ENCODE measurements at regions not wholly inside any gene's neighbourhood (a gene's known extent, or its start where the extent isn't known, plus 50 kb on each side); places are given as distances from the start of the nearest gene placed in this dataset.

GRCh38 chr10:106175760-106176377 lies 988.6 kb downstream of the SORCS1 start:
- peak in 1 of 2 experiments; percentile 28 for DNase-seq

GRCh38 chr10:106173838-106174237 lies 990.7 kb downstream of the SORCS1 start:
- DNase-seq = no peak

DNA sequence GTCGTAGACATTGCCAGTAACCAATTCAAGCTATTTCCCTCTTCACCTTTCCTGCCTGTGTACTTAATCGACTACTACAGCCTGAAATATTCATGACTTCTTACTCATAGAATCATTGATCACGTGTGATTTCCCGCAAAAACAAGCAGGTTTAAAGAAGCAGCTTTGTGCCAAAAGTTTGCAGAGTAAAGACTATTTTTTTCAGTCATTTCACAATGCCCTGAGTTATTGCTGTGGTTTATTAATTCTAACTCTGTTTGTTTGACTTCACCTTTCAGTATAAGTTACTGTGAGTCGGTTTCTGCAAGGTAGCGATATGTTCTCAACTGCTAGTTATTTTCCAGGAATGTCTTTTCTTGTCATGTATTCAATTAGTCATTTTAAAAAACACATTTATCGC lies 995.3 kb downstream of the SORCS1 start:
- DNase-seq = no peak

- no peak for DNase-seq
Measured at GRCh38 chr10:106167946-106168345, 996.6 kb downstream of the SORCS1 start.

GRCh38 chr10:106158241-106158640 lies 1006.3 kb downstream of the SORCS1 start:
- no peak for DNase-seq

DNA sequence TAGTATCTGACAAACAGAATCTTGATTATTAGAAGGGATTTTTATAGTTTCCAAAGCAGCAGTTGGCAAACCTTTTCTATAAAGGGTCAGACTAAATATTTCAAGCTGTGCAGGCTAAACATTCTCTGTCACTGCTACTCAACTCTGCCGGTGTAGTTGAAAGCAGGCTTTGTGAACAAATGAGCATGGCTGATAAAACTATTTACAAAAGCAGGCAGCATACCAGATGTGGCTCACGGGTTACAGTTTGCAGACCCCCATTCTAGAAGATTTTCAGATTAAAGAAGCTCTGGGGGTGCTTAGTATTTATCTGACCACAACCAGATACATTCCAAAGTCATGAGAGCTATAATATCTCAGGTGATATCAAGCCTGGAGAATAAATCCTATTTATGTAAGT lies 1017.5 kb downstream of the SORCS1 start:
- DNase-seq = no peak

DNA sequence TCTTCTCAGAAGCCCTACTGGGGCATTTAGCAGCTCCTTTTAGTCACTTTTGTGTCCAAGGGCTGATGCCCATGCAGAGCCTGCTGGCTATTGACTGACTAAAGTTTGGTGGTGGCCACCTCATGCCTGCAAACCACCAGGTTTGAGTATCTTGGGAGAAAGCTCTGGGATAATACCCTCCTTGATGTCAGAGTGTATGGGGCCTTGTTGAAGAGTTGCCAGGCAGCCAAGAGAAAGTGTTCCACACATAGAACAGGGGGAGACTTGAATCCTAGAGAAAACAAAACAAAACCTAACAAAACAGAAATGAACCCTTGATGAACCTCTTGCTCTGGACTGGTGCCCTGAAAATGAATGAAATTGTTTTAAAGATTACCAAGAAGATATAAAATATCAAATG lies 1024.6 kb downstream of the SORCS1 start:
- DNase-seq = no peak

DNA sequence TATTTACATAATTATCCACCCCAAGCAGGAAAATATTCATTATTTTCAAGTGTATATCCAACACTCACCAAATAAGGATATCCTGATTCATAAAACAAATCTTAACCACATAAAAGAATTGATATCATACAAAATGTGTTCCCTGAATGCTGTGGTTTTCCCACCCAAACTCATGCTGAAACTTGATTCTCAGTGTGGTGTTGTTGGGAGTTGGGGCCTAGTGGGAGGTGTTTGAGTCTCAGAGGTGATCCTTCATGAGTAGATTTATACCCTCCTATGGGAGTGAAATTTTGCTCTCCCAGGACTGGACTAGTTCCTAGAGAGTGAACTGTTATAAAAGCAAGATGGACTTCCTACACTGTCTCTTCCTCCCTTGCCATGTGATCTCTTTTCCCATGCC lies 1028.3 kb downstream of the SORCS1 start:
- DNase-seq = no peak

GRCh38 chr10:106134326-106135000 lies 1030.0 kb downstream of the SORCS1 start:
- no peak for DNase-seq

DNA sequence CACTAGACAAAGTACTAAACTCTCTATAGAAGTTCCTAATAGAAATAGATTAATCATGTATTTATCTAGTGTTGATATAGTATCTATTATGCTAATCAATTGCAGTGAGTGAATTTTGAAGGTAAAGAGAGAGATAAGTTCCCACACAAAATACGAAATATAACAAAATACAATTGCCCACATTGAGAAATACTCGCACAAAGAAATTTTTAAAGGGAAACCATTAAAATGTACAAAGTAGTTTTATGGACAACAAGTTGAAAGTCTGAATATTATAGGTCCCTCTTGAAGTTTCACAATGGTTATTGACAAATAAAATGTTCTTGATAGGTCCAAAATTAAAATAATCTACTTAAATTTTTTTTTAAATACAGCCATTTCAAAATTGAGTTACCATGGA lies 1031.1 kb downstream of the SORCS1 start:
- no peak for DNase-seq

DNA sequence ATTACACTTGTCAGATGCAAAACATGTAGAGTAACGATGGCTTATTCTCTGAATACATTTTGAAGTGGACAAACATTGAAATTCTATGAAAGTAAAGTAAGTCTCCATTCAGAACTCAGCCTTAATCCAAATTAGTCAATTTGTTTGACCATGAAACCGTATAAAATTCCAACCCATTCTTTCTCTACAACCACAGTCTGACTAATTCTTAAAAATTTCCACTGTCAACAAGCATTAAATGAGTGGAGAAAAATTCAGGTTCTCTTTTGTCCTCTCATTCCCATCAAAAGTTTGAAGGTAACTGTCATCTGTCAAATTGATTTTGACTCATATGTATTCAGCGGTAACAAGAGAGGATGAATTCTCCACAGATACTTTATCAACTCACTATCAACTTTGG lies 1031.5 kb downstream of the SORCS1 start:
- DNase-seq = no peak

- DNase-seq = no peak
Measured at GRCh38 chr10:106114656-106115186, 1049.8 kb downstream of the SORCS1 start.

DNA sequence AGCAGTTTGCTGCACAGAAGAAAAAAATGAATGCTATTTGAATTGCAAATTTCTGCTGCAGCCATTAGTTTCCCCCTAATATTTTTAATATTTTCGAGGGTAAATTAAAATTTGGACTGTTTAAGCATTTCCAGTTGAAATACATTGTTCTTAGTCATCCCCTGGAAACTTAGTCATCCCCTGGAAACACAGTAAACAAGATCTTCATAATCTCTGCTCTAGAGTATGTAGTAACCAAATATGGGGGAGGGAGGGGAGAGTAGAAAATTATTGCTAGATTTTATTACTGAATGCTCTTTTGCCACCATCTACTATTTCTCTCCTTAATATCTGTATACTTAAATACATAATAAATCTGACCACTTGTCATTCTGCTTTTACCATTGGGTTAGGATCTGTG lies 1053.3 kb downstream of the SORCS1 start:
- DNase-seq = no peak

GRCh38 chr10:106107706-106108105 lies 1056.8 kb downstream of the SORCS1 start:
- DNase-seq = no peak

- DNase-seq = no peak
Measured at GRCh38 chr10:106106114-106106513, 1058.4 kb downstream of the SORCS1 start.

DNA sequence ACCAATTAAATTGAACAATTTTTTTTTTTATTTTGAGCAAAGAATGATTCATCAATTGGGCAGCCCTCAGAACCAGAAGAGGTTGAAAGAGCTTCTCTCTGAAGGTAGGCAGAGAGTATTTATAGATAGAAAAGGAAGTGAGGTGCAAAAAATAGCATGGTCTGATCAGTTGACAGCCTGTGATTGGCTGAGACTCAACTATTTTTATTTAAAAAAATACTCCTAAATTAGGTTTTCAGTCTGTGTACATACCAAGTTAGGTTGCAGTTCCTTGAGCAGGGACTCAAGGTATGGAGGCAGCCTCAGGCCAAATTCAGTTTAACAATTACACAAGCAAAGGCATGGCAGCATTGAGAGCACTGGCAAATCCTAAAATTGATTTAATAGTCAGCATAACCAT lies 1074.7 kb downstream of the SORCS1 start:
- DNase-seq = no peak

DNA sequence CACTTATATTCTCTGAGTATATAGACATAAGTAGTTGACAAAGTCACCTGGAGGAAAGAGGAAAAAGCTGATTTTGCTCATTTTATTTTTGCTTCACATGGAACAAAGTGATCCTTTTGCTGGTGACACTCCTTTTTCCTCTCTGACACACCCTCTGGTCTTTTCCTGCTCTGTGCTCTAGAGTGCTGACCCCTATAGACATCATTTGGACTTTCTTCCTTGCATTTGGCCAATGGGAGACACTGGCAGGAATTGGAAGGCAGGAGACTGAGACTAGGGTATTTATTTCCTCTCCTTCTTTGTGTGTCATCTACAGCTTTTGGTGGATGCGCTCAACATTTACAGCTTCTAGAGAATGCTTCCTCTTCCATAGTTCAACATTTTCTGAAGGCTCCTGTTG lies 1078.1 kb downstream of the SORCS1 start:
- no peak for DNase-seq

GRCh38 chr10:106083572-106083971 lies 1080.9 kb downstream of the SORCS1 start:
- no peak for DNase-seq

- DNase-seq = no peak
Measured at GRCh38 chr10:106082865-106083264, 1081.6 kb downstream of the SORCS1 start.

GRCh38 chr10:106078895-106079576 lies 1085.5 kb downstream of the SORCS1 start:
- DNase-seq = no peak

DNA sequence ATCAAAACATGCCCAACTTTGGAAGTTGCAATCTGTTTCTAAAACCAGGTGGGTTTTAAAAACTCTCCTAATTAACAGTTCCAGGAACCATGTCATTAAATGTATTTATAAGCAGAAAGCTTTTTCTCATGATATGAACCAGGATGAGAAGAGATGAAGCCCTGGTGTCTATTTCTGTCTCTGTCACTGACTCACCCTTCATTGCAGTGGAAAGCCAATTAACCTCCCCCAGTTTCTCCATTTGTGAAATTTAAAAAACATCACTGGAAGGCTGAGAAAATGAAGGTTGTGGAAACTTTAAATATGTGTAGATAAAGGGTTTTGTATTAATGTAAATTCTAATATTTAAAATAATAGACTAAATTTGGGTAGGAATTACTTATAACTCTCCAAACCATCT lies 1088.0 kb downstream of the SORCS1 start:
- DNase-seq = no peak

GRCh38 chr10:106053061-106053460 lies 1111.4 kb downstream of the SORCS1 start:
- no peak for DNase-seq

DNA sequence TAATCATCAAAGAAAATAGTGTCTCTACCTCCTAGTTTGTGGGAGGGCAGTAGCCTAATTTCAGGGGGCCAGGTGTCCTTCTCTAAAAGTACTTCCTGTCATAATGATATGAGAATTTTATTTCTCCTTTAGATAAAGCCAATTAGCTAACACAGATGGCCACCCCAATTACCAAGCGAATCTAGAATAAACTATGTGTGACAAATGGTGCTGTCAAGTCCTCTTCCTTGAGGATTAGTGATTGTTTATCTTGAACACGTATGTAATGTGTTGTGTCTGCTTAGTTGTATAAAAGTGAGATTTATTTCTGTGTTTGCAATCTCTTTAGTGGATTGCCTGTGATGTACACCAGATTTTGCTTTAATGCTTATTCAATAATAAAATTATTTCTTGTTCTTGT lies 1120.0 kb downstream of the SORCS1 start:
- no peak for DNase-seq

- no peak for DNase-seq
Measured at GRCh38 chr10:106043863-106044262, 1120.6 kb downstream of the SORCS1 start.

Measured in AML-193 (cell line).